ENCODE measurements at regions not wholly inside any gene's neighbourhood (a gene's known extent, or its start where the extent isn't known, plus 50 kb on each side); places are given as distances from the start of the nearest gene placed in this dataset.

GRCh38 chr18:75586130-75586889 is 158.8 kb upstream of the SMIM21 start:
- DNase-seq (ENCODE audit: low read depth): no peak
- H3K4me3 ChIP-seq (ENCODE audit: low read depth, low read length): no peak overlapping the region
- TF ChIP-seq CTCF (IDR thresholded peaks at IDR 0.05; ENCODE audit: insufficient read depth, low read depth, low read length): no peak

- no peak for DNase-seq (ENCODE audit: low read depth)
- no peak for TF ChIP-seq CTCF (IDR thresholded peaks at IDR 0.05; ENCODE audit: insufficient read depth, low read depth, low read length)
- no peak overlapping the region for H3K4me3 ChIP-seq (ENCODE audit: low read depth, low read length)
Observed at GRCh38 chr18:75582940-75583339, 155.4 kb upstream of the SMIM21 start.

- DNase-seq (ENCODE audit: low read depth): no peak
- TF ChIP-seq CTCF (IDR thresholded peaks at IDR 0.05; ENCODE audit: insufficient read depth, low read depth, low read length): no peak
- H3K4me3 ChIP-seq (ENCODE audit: low read depth, low read length): no peak overlapping the region
Observed at GRCh38 chr18:75582406-75582821, 154.9 kb upstream of the SMIM21 start.

GRCh38 chr18:75581336-75582131 is 154.0 kb upstream of the SMIM21 start:
- no peak for DNase-seq (ENCODE audit: low read depth)
- TF ChIP-seq CTCF (IDR thresholded peaks at IDR 0.05; ENCODE audit: insufficient read depth, low read depth, low read length): no peak
- H3K4me3 ChIP-seq (ENCODE audit: low read depth, low read length): no peak overlapping the region

- no peak for DNase-seq (ENCODE audit: low read depth)
- TF ChIP-seq CTCF (IDR thresholded peaks at IDR 0.05; ENCODE audit: insufficient read depth, low read depth, low read length): no peak
- no peak overlapping the region for H3K4me3 ChIP-seq (ENCODE audit: low read depth, low read length)
Observed at GRCh38 chr18:75574187-75574586, 146.7 kb upstream of the SMIM21 start.

GRCh38 chr18:75563150-75563549 is 135.6 kb upstream of the SMIM21 start:
- TF ChIP-seq CTCF (IDR thresholded peaks at IDR 0.05; ENCODE audit: insufficient read depth, low read depth, low read length): no peak
- H3K4me3 ChIP-seq (ENCODE audit: low read depth, low read length): no peak overlapping the region
- DNase-seq (ENCODE audit: low read depth): no peak

All from fibroblast of villous mesenchyme (primary cell).